PC-9 (cell line): ENCODE measurements at regions not wholly inside any gene's neighbourhood (a gene's known extent, or its start where the extent isn't known, plus 50 kb on each side); places are given as distances from the start of the nearest gene placed in this dataset.

ENCODE experiments used
- EZH2 ChIP-seq: fragments of 200-600 bp; sonication (generic); IDR thresholded peaks from 2 replicates; pipeline ENCODE4 v1.8.0; 2017; ENCODE audit warnings: antibody characterized with exemption, low read depth
- TF ChIP-seq, protein P1 (sequence below): fragments of 200-600 bp; sonication (generic); conservative IDR thresholded peaks from 2 replicates; pipeline ENCODE4 v1.6.1; 2017; ENCODE audit warnings: mixed run types, antibody characterized with exemption, mild to moderate bottlenecking, moderate library complexity

DNA sequence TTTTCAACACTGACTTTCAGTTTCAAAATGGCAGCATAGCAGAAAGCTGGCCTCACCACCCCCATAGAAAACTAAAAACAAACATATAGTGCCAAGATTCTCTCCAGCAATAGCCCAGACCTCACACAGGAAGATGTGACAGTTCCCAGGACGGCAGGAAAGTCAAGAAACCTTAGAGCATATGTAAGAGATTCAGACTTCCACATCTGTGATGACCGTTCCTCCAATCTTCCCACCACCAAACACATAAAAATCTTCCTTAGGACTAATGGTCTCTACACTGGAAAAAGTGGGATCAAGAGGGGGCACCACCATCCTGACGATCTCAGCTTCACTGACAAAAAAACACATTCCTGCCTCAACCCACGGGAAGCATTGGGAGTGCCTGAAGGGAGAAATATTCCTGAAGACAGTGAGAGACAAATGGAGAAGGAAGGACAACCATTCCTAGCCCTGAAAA lies 134.1 kb upstream of the CPXCR1 start:
- TF ChIP-seq, protein P1, sequence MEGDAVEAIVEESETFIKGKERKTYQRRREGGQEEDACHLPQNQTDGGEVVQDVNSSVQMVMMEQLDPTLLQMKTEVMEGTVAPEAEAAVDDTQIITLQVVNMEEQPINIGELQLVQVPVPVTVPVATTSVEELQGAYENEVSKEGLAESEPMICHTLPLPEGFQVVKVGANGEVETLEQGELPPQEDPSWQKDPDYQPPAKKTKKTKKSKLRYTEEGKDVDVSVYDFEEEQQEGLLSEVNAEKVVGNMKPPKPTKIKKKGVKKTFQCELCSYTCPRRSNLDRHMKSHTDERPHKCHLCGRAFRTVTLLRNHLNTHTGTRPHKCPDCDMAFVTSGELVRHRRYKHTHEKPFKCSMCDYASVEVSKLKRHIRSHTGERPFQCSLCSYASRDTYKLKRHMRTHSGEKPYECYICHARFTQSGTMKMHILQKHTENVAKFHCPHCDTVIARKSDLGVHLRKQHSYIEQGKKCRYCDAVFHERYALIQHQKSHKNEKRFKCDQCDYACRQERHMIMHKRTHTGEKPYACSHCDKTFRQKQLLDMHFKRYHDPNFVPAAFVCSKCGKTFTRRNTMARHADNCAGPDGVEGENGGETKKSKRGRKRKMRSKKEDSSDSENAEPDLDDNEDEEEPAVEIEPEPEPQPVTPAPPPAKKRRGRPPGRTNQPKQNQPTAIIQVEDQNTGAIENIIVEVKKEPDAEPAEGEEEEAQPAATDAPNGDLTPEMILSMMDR: no peak
- TF ChIP-seq EZH2: no peak
